HEK293T (cell line): ENCODE measurements at regions not wholly inside any gene's neighbourhood (a gene's known extent, or its start where the extent isn't known, plus 50 kb on each side); places are given as distances from the start of the nearest gene placed in this dataset.

Source experiments
- CTCF ChIA-PET: fragments of 350-600 bp; formaldehyde crosslinking; extraction: SDS; loops from one replicate; lab custom pipeline; 2021; ENCODE audit warnings: antibody characterized with exemption, inconsistent platforms; lab: Yijun Ruan, JAX
- POLR2A ChIA-PET: fragments of 350-600 bp; formaldehyde crosslinking; extraction: SDS; loops from one replicate; lab custom pipeline; 2020; ENCODE audit warnings: antibody characterized with exemption, inconsistent platforms; lab: Yijun Ruan, JAX
- DNase-seq: peaks from one replicate; pipeline ENCODE4 v3.0.0; 2012; ENCODE audit warnings: mixed read lengths; ENCODE audit errors: extremely low spot score
- ARNT ChIP-seq: fragments of 450-650 bp; IDR thresholded peaks from 2 replicates; pipeline ENCODE4 v1.6.1; 2017; ENCODE audit warnings: mild to moderate bottlenecking
- BHLHE40 ChIP-seq: fragments of 450-650 bp; IDR thresholded peaks from 2 replicates; pipeline ENCODE4 v1.6.1; 2016; ENCODE audit warnings: mild to moderate bottlenecking, moderate library complexity, borderline replicate concordance
- CTBP1 ChIP-seq: fragments of 450-650 bp; IDR thresholded peaks from 2 replicates; pipeline ENCODE4 v1.6.1; 2016; ENCODE audit warnings: borderline replicate concordance
- ELF4 ChIP-seq: fragments of 450-650 bp; IDR thresholded peaks from 2 replicates; pipeline ENCODE4 v1.6.1; 2017; ENCODE audit warnings: antibody characterized with exemption
- FOXA1 ChIP-seq: fragments of 450-650 bp; IDR thresholded peaks from 2 replicates; pipeline ENCODE4 v1.6.1; 2016; ENCODE audit warnings: mild to moderate bottlenecking
- FOXK2 ChIP-seq: fragments of 450-650 bp; IDR thresholded peaks from 2 replicates; pipeline ENCODE4 v1.6.1; 2016; ENCODE audit warnings: mild to moderate bottlenecking
- FOXM1 ChIP-seq: fragments of 450-650 bp; IDR thresholded peaks from 2 replicates; pipeline ENCODE4 v1.6.1; 2017; ENCODE audit warnings: mild to moderate bottlenecking, borderline replicate concordance
- HDGF ChIP-seq: fragments of 450-650 bp; IDR thresholded peaks from 2 replicates; pipeline ENCODE4 v1.6.1; 2017; ENCODE audit warnings: antibody characterized with exemption, borderline replicate concordance
- L3MBTL2 ChIP-seq: fragments of 450-650 bp; conservative IDR thresholded peaks from 2 replicates; pipeline ENCODE4 v1.6.1; 2016; ENCODE audit warnings: mild to moderate bottlenecking
- LEF1 ChIP-seq: fragments of 450-650 bp; IDR thresholded peaks from 2 replicates; pipeline ENCODE4 v1.6.1; 2017; ENCODE audit warnings: mild to moderate bottlenecking, borderline replicate concordance
- NFRKB ChIP-seq: fragments of 450-650 bp; IDR thresholded peaks from 2 replicates; pipeline ENCODE4 v1.6.1; 2016; ENCODE audit warnings: mild to moderate bottlenecking, moderate library complexity
- PKNOX1 ChIP-seq: fragments of 450-650 bp; IDR thresholded peaks from 2 replicates; pipeline ENCODE4 v1.6.1; 2016
- SP1 ChIP-seq: fragments of 450-650 bp; IDR thresholded peaks from 2 replicates; pipeline ENCODE4 v1.6.1; 2017
- SUZ12 ChIP-seq: fragments of 450-650 bp; IDR thresholded peaks from 2 replicates; pipeline ENCODE4 v1.6.1; 2016; ENCODE audit warnings: mild to moderate bottlenecking
- TARDBP ChIP-seq: fragments of 450-650 bp; IDR thresholded peaks from 2 replicates; pipeline ENCODE4 v1.6.1; 2016
- ZNF384 ChIP-seq: fragments of 450-650 bp; IDR thresholded peaks from 2 replicates; pipeline ENCODE4 v1.6.1; 2016

GRCh38 chr6:54440549-54440948 lies 132.3 kb downstream of the TINAG start:
- TF ChIP-seq LEF1 (no peak), FOXA1 (no peak), SUZ12 (no peak), ELF4 (no peak)
- DNase-seq: no peak
- ChIA-PET CTCF (no interaction called here), POLR2A (no interaction called here)

- CTCF ChIA-PET: no interaction called here
- no peak for DNase-seq
- POLR2A ChIA-PET: no interaction called here
- TF ChIP-seq ELF4: no peak
- no peak for TF ChIP-seq NFRKB
- no peak for TF ChIP-seq FOXA1
- TF ChIP-seq L3MBTL2: no peak
- TF ChIP-seq HDGF: no peak
- TF ChIP-seq ARNT: no peak
- no peak for TF ChIP-seq PKNOX1
- no peak for TF ChIP-seq ZNF384
- no peak for TF ChIP-seq BHLHE40
- TF ChIP-seq CTBP1: no peak
- no peak for TF ChIP-seq TARDBP
- TF ChIP-seq SUZ12: no peak
- TF ChIP-seq FOXK2: no peak
- TF ChIP-seq FOXM1: no peak
Measured at GRCh38 chr6:54441020-54441419, 132.8 kb downstream of the TINAG start.

- ChIA-PET POLR2A (no interaction called here), CTCF (no interaction called here)
- DNase-seq: no peak
- TF ChIP-seq L3MBTL2 (no peak), PKNOX1 (no peak), ELF4 (no peak), ZNF384 (no peak), FOXM1 (no peak), TARDBP (no peak), CTBP1 (no peak), SP1 (no peak), NFRKB (no peak), BHLHE40 (no peak), SUZ12 (no peak), FOXA1 (no peak), FOXK2 (no peak), LEF1 (no peak), HDGF (no peak)
Measured at GRCh38 chr6:54441687-54442248, 133.5 kb downstream of the TINAG start.

- TF ChIP-seq LEF1 (no peak), HDGF (no peak), CTBP1 (no peak), SP1 (no peak), BHLHE40 (no peak), FOXM1 (no peak), TARDBP (no peak), ELF4 (no peak), NFRKB (no peak), FOXA1 (no peak), FOXK2 (no peak)
Measured at GRCh38 chr6:54445207-54445606, 137.0 kb downstream of the TINAG start.

GRCh38 chr6:54448617-54449016 lies 140.4 kb downstream of the TINAG start:
- ChIA-PET CTCF (no interaction called here), POLR2A (no interaction called here)
- TF ChIP-seq ZNF384 (no peak), L3MBTL2 (no peak)
- DNase-seq: no peak

More at GRCh38 chr6:54445207-54445606, 137.0 kb downstream of the TINAG start:
- no peak for DNase-seq
- ChIA-PET CTCF (no interaction called here), POLR2A (no interaction called here)

GRCh38 chr6:54451516-54451915 lies 143.3 kb downstream of the TINAG start:
- TF ChIP-seq HDGF: no peak
- TF ChIP-seq FOXM1: no peak
- no peak for TF ChIP-seq BHLHE40
- no peak for TF ChIP-seq L3MBTL2
- TF ChIP-seq FOXA1: no peak
- DNase-seq: no peak
- ChIA-PET POLR2A (no interaction called here), CTCF (no interaction called here)

GRCh38 chr6:54463354-54464024 lies 155.2 kb downstream of the TINAG start:
- TF ChIP-seq FOXK2 (no peak), NFRKB (no peak), ZNF384 (no peak), LEF1 (no peak), PKNOX1 (no peak), BHLHE40 (no peak)
- ChIA-PET CTCF (no interaction called here), POLR2A (no interaction called here)
- no peak for DNase-seq
